PC-9 (cell line): ENCODE measurements at regions not wholly inside any gene's neighbourhood (a gene's known extent, or its start where the extent isn't known, plus 50 kb on each side); places are given as distances from the start of the nearest gene placed in this dataset.

ENCODE experiments used
- BruUV-seq: library from RNA; stranded (reverse); fragments of 400-500 nt; replicated peaks from 2 replicates; lab custom pipeline; 2021; lab: Mats Ljungman, UMichigan
- CTCF ChIA-PET: fragments of 300-600 bp; sonication (Branson Sonifier 250); formaldehyde crosslinking; loops from one replicate; lab custom pipeline; 2022; ENCODE audit warnings: antibody characterized with exemption; lab: Charles Lee
- POLR2A ChIA-PET: fragments of 300-600 bp; sonication (Branson Sonifier 250); formaldehyde crosslinking; loops from one replicate; lab custom pipeline; 2022; ENCODE audit warnings: antibody characterized with exemption; ENCODE audit not compliant: unreplicated experiment; lab: Charles Lee
- DNase-seq, 2 experiments: peaks; one replicate each; pipeline versions ENCODE4 v3.0.0 to v3.0.0-alpha.2; 2015 to 2022; ENCODE audit warnings: mixed read lengths in 1 of 2
- H2AFZ ChIP-seq: fragments of 200-600 bp; sonication (generic); 2 replicates; pipeline ENCODE4 v1.8.1; 2017; ENCODE audit warnings: antibody characterized with exemption
- H3F3A ChIP-seq: fragments of 200-600 bp; sonication (generic); 2 replicates; pipeline ENCODE4 v1.8.1; 2017; ENCODE audit warnings: antibody characterized with exemption, mild to moderate bottlenecking, low read depth; ENCODE audit not compliant: insufficient read depth
- H3K27ac ChIP-seq: fragments of 200-600 bp; sonication (generic); 2 replicates; pipeline ENCODE4 v1.6.1; 2016; ENCODE audit warnings: mixed run types
- H3K27me3 ChIP-seq: fragments of 200-600 bp; sonication (generic); 2 replicates; pipeline ENCODE4 v1.6.1; 2016; ENCODE audit warnings: low read depth, mixed run types; ENCODE audit not compliant: insufficient read depth
- H3K36me3 ChIP-seq: fragments of 200-600 bp; sonication (generic); 2 replicates; pipeline ENCODE4 v1.6.1; 2016; ENCODE audit warnings: low read depth, mixed run types
- H3K4me1 ChIP-seq: fragments of 200-600 bp; sonication (generic); replicated peaks from 2 replicates; pipeline ENCODE4 v1.6.1; 2016; ENCODE audit warnings: mixed run types; ENCODE audit not compliant: insufficient read depth
- H3K4me2 ChIP-seq: fragments of 200-600 bp; sonication (generic); 2 replicates; pipeline ENCODE4 v1.6.1; 2017; ENCODE audit warnings: mixed run types
- H3K4me3 ChIP-seq: fragments of 200-600 bp; sonication (generic); 2 replicates; pipeline ENCODE4 v1.6.1; 2016; ENCODE audit warnings: mixed run types
- H3K79me2 ChIP-seq: fragments of 200-600 bp; sonication (generic); 2 replicates; pipeline ENCODE4 v1.6.1; 2017; ENCODE audit warnings: low read depth, mixed run types
- H3K9me2 ChIP-seq: fragments of 200-600 bp; sonication (generic); 2 replicates; pipeline ENCODE4 v1.8.1; 2017; ENCODE audit warnings: mild to moderate bottlenecking; ENCODE audit not compliant: insufficient read depth
- H3K9me3 ChIP-seq: fragments of 200-600 bp; sonication (generic); 2 replicates; pipeline ENCODE4 v1.8.1; 2016; ENCODE audit warnings: low read depth; ENCODE audit not compliant: insufficient read depth
- H4K20me1 ChIP-seq: fragments of 200-600 bp; sonication (generic); 2 replicates; pipeline ENCODE4 v1.8.1; 2017; ENCODE audit not compliant: insufficient read depth
- CTCF ChIP-seq: fragments of 200-600 bp; sonication (generic); conservative IDR thresholded peaks from 2 replicates; pipeline ENCODE4 v1.6.1; 2017; ENCODE audit warnings: mixed run types, antibody characterized with exemption, mild to moderate bottlenecking, moderate library complexity
- EZH2 ChIP-seq: fragments of 200-600 bp; sonication (generic); IDR thresholded peaks from 2 replicates; pipeline ENCODE4 v1.8.0; 2017; ENCODE audit warnings: antibody characterized with exemption, low read depth
- intact Hi-C: fragments of 100-400 bp; cut with micrococcal nuclease; formaldehyde crosslinking; loops from one replicate; pipeline ENCODE4 v1.10.0; 2022; ENCODE audit not compliant: unreplicated experiment

GRCh38 chr1:37108596-37109188, 74.4 kb upstream of the GRIK3 start:
- no peak for TF ChIP-seq EZH2
- TF ChIP-seq CTCF = no peak
- no peaks in the 10 kb centered on the region for H3K36me3 ChIP-seq
- ChIA-PET POLR2A (no interaction called here), CTCF (no interaction called here)
- no peak overlapping the region for H3K4me3 ChIP-seq
- no peaks in the 10 kb centered on the region for H3K9me3 ChIP-seq
- intact Hi-C loops = no loop called here
- H3K27me3 ChIP-seq = peaks cover 15% of the 10 kb centered on the region; the same call in 1 of the 2 replicates
- no peaks in the 10 kb centered on the region for H3F3A ChIP-seq
- no peak overlapping the region for H3K4me2 ChIP-seq
- no peak overlapping the region for H2AFZ ChIP-seq
- no peak for DNase-seq
- H3K79me2 ChIP-seq = no peaks in the 10 kb centered on the region
- no peaks in the 10 kb centered on the region for H3K9me2 ChIP-seq
- BruUV-seq = no TSS peak
- H3K4me1 ChIP-seq = no peaks in the 10 kb centered on the region
- H3K27ac ChIP-seq = no peak overlapping the region
- no peaks in the 10 kb centered on the region for H4K20me1 ChIP-seq

- Histone ChIP-seq H3K27ac (no peak overlapping the region), H3K9me3 (no peaks in the 10 kb centered on the region), H3F3A (no peaks in the 10 kb centered on the region), H4K20me1 (no peaks in the 10 kb centered on the region), H3K27me3 (peaks cover 10% of the 10 kb centered on the region; the same call in 1 of the 2 replicates), H3K9me2 (no peaks in the 10 kb centered on the region), H3K4me1 (no peaks in the 10 kb centered on the region), H3K4me2 (no peak overlapping the region), H2AFZ (no peak overlapping the region), H3K36me3 (no peaks in the 10 kb centered on the region), H3K4me3 (no peak overlapping the region), H3K79me2 (no peaks in the 10 kb centered on the region)
- no peak for DNase-seq
- intact Hi-C loops = no loop called here
- BruUV-seq = no TSS peak
- ChIA-PET POLR2A (no interaction called here), CTCF (no interaction called here)
- TF ChIP-seq EZH2 (no peak), CTCF (no peak)
Measured at GRCh38 chr1:37112430-37112829, 78.1 kb upstream of the GRIK3 start.

- H3K4me2 ChIP-seq = no peak overlapping the region
- H4K20me1 ChIP-seq = no peaks in the 10 kb centered on the region
- ChIA-PET POLR2A (no interaction called here), CTCF (no interaction called here)
- no peaks in the 10 kb centered on the region for H3K4me1 ChIP-seq
- no peak for DNase-seq
- no peaks in the 10 kb centered on the region for H3K79me2 ChIP-seq
- H3K9me3 ChIP-seq = no peaks in the 10 kb centered on the region
- no peak overlapping the region for H3K27ac ChIP-seq
- H2AFZ ChIP-seq = no peak overlapping the region
- BruUV-seq = no TSS peak
- H3K4me3 ChIP-seq = no peak overlapping the region
- no peak for TF ChIP-seq EZH2
- no peak for TF ChIP-seq CTCF
- no peaks in the 10 kb centered on the region for H3K36me3 ChIP-seq
- H3F3A ChIP-seq = no peaks in the 10 kb centered on the region
- H3K9me2 ChIP-seq = no peaks in the 10 kb centered on the region
- intact Hi-C loops = no loop called here
- H3K27me3 ChIP-seq = peaks cover 18% of the 10 kb centered on the region; the same call in 1 of the 2 replicates
Measured at GRCh38 chr1:37113285-37113997, 79.1 kb upstream of the GRIK3 start.
